PC-3 (cell line): ENCODE measurements at regions not wholly inside any gene's neighbourhood (a gene's known extent, or its start where the extent isn't known, plus 50 kb on each side); places are given as distances from the start of the nearest gene placed in this dataset.

Experiments
- ATAC-seq: fragments of 200-7000 bp; cut with Tn5 transposase; 2 replicates; pipeline ENCODE4 v1.9.1; 2020; ENCODE audit warnings: mild to moderate bottlenecking, moderate library complexity
- BruUV-seq: library from RNA; stranded (reverse); fragments of 400-500 nt; replicated peaks from 2 replicates; lab custom pipeline; 2021; lab: Mats Ljungman, UMichigan
- CTCF ChIA-PET: fragments of 300-600 bp; sonication (Branson Sonifier 250); formaldehyde crosslinking; loops from one replicate; lab custom pipeline; 2022; ENCODE audit warnings: antibody characterized with exemption; lab: Charles Lee
- POLR2A ChIA-PET: fragments of 300-600 bp; sonication (Branson Sonifier 250); formaldehyde crosslinking; loops from one replicate; lab custom pipeline; 2022; ENCODE audit warnings: antibody characterized with exemption; ENCODE audit not compliant: unreplicated experiment; lab: Charles Lee
- DNase-seq: peaks from one replicate; pipeline ENCODE4 v3.0.0-alpha.2; 2015
- H2AFZ ChIP-seq: fragments of 300-600 bp; sonication (generic); 2 replicates; pipeline ENCODE4 v1.6.0; 2016; ENCODE audit warnings: antibody characterized with exemption, low read length
- H3F3A ChIP-seq: fragments of 300-600 bp; sonication (generic); one replicate; pipeline ENCODE4 v1.6.0; 2017; ENCODE audit warnings: antibody characterized with exemption, low read length, control low read depth, mild to moderate bottlenecking; ENCODE audit not compliant: unreplicated experiment
- H3K27ac ChIP-seq: fragments of 300-600 bp; sonication (generic); 2 replicates; pipeline ENCODE4 v1.5.1; 2016; ENCODE audit warnings: mild to moderate bottlenecking, low read length
- H3K27me3 ChIP-seq: fragments of 300-600 bp; sonication (generic); 2 replicates; pipeline ENCODE4 v1.6.1; 2016; ENCODE audit warnings: low read length, mixed read lengths
- H3K36me3 ChIP-seq: fragments of 300-600 bp; sonication (generic); 2 replicates; pipeline ENCODE4 v1.6.1; 2016; ENCODE audit warnings: low read depth, mixed run types, low read length, mixed read lengths
- H3K4me1 ChIP-seq: fragments of 300-600 bp; sonication (generic); 2 replicates; pipeline ENCODE4 v1.5.1; 2016; ENCODE audit warnings: low read length; ENCODE audit not compliant: insufficient read depth
- H3K4me2 ChIP-seq: fragments of 300-600 bp; sonication (generic); 2 replicates; pipeline ENCODE4 v1.6.0; 2016; ENCODE audit warnings: low read length
- H3K4me3 ChIP-seq: fragments of 300-600 bp; sonication (generic); 2 replicates; pipeline ENCODE4 v1.5.1; 2016; ENCODE audit warnings: mild to moderate bottlenecking, low read length, mixed read lengths
- H3K79me2 ChIP-seq: fragments of 300-600 bp; sonication (generic); 2 replicates; pipeline ENCODE4 v1.6.1; 2017; ENCODE audit warnings: low read length, mixed read lengths
- H3K9ac ChIP-seq: fragments of 300-600 bp; sonication (generic); 2 replicates; pipeline ENCODE4 v1.6.0; 2016; ENCODE audit warnings: mild to moderate bottlenecking, low read length
- H3K9me2 ChIP-seq: fragments of 300-600 bp; sonication (generic); replicated peaks from 2 replicates; pipeline ENCODE4 v1.6.1; 2016; ENCODE audit warnings: mixed run types, low read length, mixed read lengths
- H3K9me3 ChIP-seq: fragments of 300-600 bp; sonication (generic); 2 replicates; pipeline ENCODE4 v1.6.1; 2016; ENCODE audit warnings: low read length, mixed read lengths
- H4K20me1 ChIP-seq: fragments of 300-600 bp; sonication (generic); 2 replicates; pipeline ENCODE4 v1.6.1; 2016; ENCODE audit warnings: low read length, mixed read lengths
- EZH2 ChIP-seq: fragments of 300-600 bp; sonication (generic); IDR thresholded peaks from one replicate; pipeline ENCODE4 v1.6.1; 2017; ENCODE audit warnings: antibody characterized with exemption, mild to moderate bottlenecking, low read length; ENCODE audit not compliant: unreplicated experiment
- EZH2phosphoT487 ChIP-seq: fragments of 300-600 bp; sonication (generic); IDR thresholded peaks from 2 replicates; pipeline ENCODE4 v1.6.1; 2018; ENCODE audit warnings: mild to moderate bottlenecking, antibody characterized with exemption, low read length, borderline replicate concordance
- intact Hi-C: fragments of 100-400 bp; cut with micrococcal nuclease; formaldehyde crosslinking; loops from 2 replicates; pipeline ENCODE4 v1.9.0; 2023
- TF ChIP-seq, protein P1 (sequence below): fragments of 300-600 bp; sonication (generic); conservative IDR thresholded peaks from 2 replicates; pipeline ENCODE4 v1.5.1; 2017; ENCODE audit warnings: antibody characterized with exemption, low read depth, mild to moderate bottlenecking, low read length

DNA sequence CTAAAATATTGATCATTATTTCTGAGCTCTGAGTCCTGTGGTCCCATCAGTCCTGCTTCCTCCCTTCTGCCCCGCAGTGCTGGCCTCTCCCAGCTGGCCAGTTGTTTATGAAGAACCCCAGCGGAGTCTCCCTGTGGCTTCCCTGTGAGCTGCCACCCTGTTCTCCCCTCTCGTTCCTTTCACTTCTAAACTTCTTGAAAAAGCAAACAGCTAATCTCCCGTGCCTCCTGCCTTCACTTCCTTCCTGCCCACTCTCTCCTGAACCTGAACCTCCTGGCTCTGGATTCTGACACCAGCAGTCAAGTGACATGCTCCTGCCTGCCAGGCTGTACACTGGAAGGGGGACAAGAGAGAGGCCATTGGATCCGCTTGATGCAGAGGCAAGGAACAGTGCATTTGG, 63.7 kb upstream of the ZPBP start:
- TF ChIP-seq, protein P1, sequence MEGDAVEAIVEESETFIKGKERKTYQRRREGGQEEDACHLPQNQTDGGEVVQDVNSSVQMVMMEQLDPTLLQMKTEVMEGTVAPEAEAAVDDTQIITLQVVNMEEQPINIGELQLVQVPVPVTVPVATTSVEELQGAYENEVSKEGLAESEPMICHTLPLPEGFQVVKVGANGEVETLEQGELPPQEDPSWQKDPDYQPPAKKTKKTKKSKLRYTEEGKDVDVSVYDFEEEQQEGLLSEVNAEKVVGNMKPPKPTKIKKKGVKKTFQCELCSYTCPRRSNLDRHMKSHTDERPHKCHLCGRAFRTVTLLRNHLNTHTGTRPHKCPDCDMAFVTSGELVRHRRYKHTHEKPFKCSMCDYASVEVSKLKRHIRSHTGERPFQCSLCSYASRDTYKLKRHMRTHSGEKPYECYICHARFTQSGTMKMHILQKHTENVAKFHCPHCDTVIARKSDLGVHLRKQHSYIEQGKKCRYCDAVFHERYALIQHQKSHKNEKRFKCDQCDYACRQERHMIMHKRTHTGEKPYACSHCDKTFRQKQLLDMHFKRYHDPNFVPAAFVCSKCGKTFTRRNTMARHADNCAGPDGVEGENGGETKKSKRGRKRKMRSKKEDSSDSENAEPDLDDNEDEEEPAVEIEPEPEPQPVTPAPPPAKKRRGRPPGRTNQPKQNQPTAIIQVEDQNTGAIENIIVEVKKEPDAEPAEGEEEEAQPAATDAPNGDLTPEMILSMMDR = no peak
- no peak for TF ChIP-seq EZH2
- TF ChIP-seq EZH2phosphoT487 = no peak
- H3K9me3 ChIP-seq = no peaks in the 10 kb centered on the region
- no TSS peak for BruUV-seq
- H3K9ac ChIP-seq = no peak overlapping the region
- DNase-seq (no peak), ATAC-seq (no peak)
- H3K36me3 ChIP-seq = no peaks in the 10 kb centered on the region
- no peaks in the 10 kb centered on the region for H3F3A ChIP-seq
- no peak overlapping the region for H3K4me3 ChIP-seq
- no peak overlapping the region for H2AFZ ChIP-seq
- no peak overlapping the region for H3K4me2 ChIP-seq
- no peak overlapping the region for H3K27ac ChIP-seq
- CTCF ChIA-PET = no interaction called here
- no peaks in the 10 kb centered on the region for H3K79me2 ChIP-seq
- H3K9me2 ChIP-seq = no peaks in the 10 kb centered on the region
- peaks cover 27% of the 10 kb centered on the region for H3K27me3 ChIP-seq
- POLR2A ChIA-PET = no interaction called here
- H4K20me1 ChIP-seq = no peaks in the 10 kb centered on the region
- H3K4me1 ChIP-seq = no peaks in the 10 kb centered on the region
- intact Hi-C loops = no loop called here

DNA sequence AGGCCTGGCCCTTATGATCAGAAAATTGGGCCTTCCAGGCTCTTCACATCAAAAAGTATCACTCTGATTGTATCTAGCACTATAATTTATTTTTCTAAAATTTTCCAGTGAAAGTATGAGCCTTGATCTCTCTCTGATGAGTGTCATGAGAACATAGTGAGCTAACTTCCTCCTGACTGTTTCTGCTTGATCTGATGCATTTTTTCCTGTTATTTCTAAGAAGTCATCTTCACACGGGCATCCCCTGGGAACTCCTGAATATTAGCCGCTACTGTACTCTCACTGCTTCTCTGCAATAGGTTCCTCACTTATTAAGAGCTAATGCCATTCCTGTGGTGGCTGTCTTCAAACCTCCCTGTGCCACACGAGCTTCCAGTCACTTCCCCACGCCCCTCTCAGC, 63.1 kb upstream of the ZPBP start:
- TF ChIP-seq, protein P1 = no peak
- TF ChIP-seq EZH2phosphoT487 = no peak
- TF ChIP-seq EZH2 = no peak
- H4K20me1 ChIP-seq = no peaks in the 10 kb centered on the region
- H3F3A ChIP-seq = no peaks in the 10 kb centered on the region
- no peak overlapping the region for H3K9ac ChIP-seq
- ChIA-PET POLR2A (no interaction called here), CTCF (no interaction called here)
- no TSS peak for BruUV-seq
- H3K4me2 ChIP-seq = no peak overlapping the region
- H3K36me3 ChIP-seq = no peaks in the 10 kb centered on the region
- no peaks in the 10 kb centered on the region for H3K79me2 ChIP-seq
- no peak overlapping the region for H2AFZ ChIP-seq
- H3K27ac ChIP-seq = no peak overlapping the region
- H3K9me2 ChIP-seq = no peaks in the 10 kb centered on the region
- no peak overlapping the region for H3K4me3 ChIP-seq
- H3K4me1 ChIP-seq = no peaks in the 10 kb centered on the region
- no peak for ATAC-seq
- intact Hi-C loops = no loop called here
- H3K27me3 ChIP-seq = peaks cover 25% of the 10 kb centered on the region
- no peaks in the 10 kb centered on the region for H3K9me3 ChIP-seq
- DNase-seq = no peak

DNA sequence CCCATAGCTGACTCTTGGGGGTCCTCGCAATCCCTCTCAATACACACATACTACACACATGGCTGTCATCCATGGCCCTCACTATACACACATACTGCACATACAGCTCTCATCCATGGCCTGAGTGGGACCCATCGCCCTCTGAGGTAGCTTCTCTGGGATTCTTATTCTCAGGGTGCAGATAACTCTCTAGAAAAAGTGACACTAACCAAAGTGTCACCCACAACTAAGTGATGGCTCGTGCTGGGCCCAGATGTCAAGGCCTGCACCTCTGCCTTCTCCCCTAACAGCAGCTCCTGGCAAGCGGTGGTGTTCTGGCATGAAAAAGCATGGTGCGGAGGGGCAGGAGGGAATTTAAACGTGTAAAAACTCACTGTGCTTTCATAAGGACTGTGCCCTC, 62.7 kb upstream of the ZPBP start:
- ChIA-PET CTCF (no interaction called here), POLR2A (no interaction called here)
- DNase-seq = no peak
- Histone ChIP-seq H3K27me3 (peaks cover 21% of the 10 kb centered on the region), H3K4me2 (no peak overlapping the region), H3K9me3 (no peaks in the 10 kb centered on the region), H3K4me1 (no peaks in the 10 kb centered on the region), H3K27ac (no peak overlapping the region), H3K4me3 (no peak overlapping the region), H3K9ac (no peak overlapping the region), H3K79me2 (no peaks in the 10 kb centered on the region), H3K36me3 (no peaks in the 10 kb centered on the region), H3F3A (no peaks in the 10 kb centered on the region), H2AFZ (no peak overlapping the region), H3K9me2 (no peaks in the 10 kb centered on the region), H4K20me1 (no peaks in the 10 kb centered on the region)
- TF ChIP-seq EZH2phosphoT487 (no peak), EZH2 (no peak)
- TF ChIP-seq, protein P1 = no peak
- intact Hi-C loops = no loop called here
- BruUV-seq = no TSS peak
- no peak for ATAC-seq
